GM19324 (cell line): ENCODE measurements at regions not wholly inside any gene's neighbourhood (a gene's known extent, or its start where the extent isn't known, plus 50 kb on each side); places are given as distances from the start of the nearest gene placed in this dataset.
"Not testable (repeated sequence)": the region's sequence is repeated elsewhere in the genome, so short reads cannot be mapped to it uniquely, and the experiment has no call there.

Experiments used
- ATAC-seq: cut with Tn5 transposase; IDR thresholded peaks from one replicate; pipeline ENCODE4 v1.9.1; 2021; ENCODE audit warnings: mild to moderate bottlenecking, moderate library complexity; ENCODE audit not compliant: unreplicated experiment, low FRiP score

GRCh38 chr9:105969636-105970035 lies 275.3 kb downstream of the TMEM38B start:
- no peak for ATAC-seq

- ATAC-seq: no peak
Observed at GRCh38 chr9:105971986-105972385, 277.6 kb downstream of the TMEM38B start.

GRCh38 chr9:105972466-105973204 lies 278.3 kb downstream of the TMEM38B start:
- no peak for ATAC-seq

GRCh38 chr9:105973951-105974351 lies 279.6 kb downstream of the TMEM38B start:
- no peak for ATAC-seq

- no peak for ATAC-seq
Observed at GRCh38 chr9:105975886-105976645, 281.7 kb downstream of the TMEM38B start.

GRCh38 chr9:105978336-105978735 lies 284.0 kb downstream of the TMEM38B start:
- no peak for ATAC-seq

GRCh38 chr9:105978826-105979225 lies 284.5 kb downstream of the TMEM38B start:
- ATAC-seq: no peak

- no peak for ATAC-seq
Observed at GRCh38 chr9:105979290-105979689, 284.9 kb downstream of the TMEM38B start.

GRCh38 chr9:105984714-105985113 lies 290.4 kb downstream of the TMEM38B start:
- no peak for ATAC-seq

GRCh38 chr9:105993116-105993854 lies 298.9 kb downstream of the TMEM38B start:
- no peak for ATAC-seq

GRCh38 chr9:105993921-105994715 lies 299.8 kb downstream of the TMEM38B start:
- no peak for ATAC-seq

- no peak for ATAC-seq
Observed at GRCh38 chr9:105994970-105995369, 300.6 kb downstream of the TMEM38B start.

- ATAC-seq: no peak
Observed at GRCh38 chr9:106017198-106017740, 322.9 kb downstream of the TMEM38B start.

- no peak for ATAC-seq
Observed at GRCh38 chr9:106019039-106019680, 324.8 kb downstream of the TMEM38B start.

- no peak for ATAC-seq
Observed at GRCh38 chr9:106019702-106020101, 325.4 kb downstream of the TMEM38B start.

- ATAC-seq: no peak
Observed at GRCh38 chr9:106020186-106020585, 325.8 kb downstream of the TMEM38B start.

GRCh38 chr9:106023455-106023854 lies 329.1 kb downstream of the TMEM38B start:
- ATAC-seq: no peak

GRCh38 chr9:106025453-106025852 lies 331.1 kb downstream of the TMEM38B start:
- ATAC-seq: no peak

- not testable (repeated sequence) for ATAC-seq
Observed at GRCh38 chr9:106030146-106030545, 335.8 kb downstream of the TMEM38B start.

- no peak for ATAC-seq
Observed at GRCh38 chr9:106032978-106033377, 338.6 kb downstream of the TMEM38B start.
